Body of pancreas (tissue), 4 donors: ENCODE measurements at regions not wholly inside any gene's neighbourhood (a gene's known extent, or its start where the extent isn't known, plus 50 kb on each side); places are given as distances from the start of the nearest gene placed in this dataset.

Source experiments
- ATAC-seq: fragments of 150-250 bp; one replicate; pipeline ENCODE4 v1.9.1; 2016
- DNase-seq, 4 donors: peaks; one replicate each; pipeline ENCODE4 v3.0.0-alpha.2; 2019
- H3K27ac ChIP-seq, 4 donors: fragments of 200-600 bp; sonication (generic); 1 replicate in 3 of 4; 2 replicates in 1 of 4; pipeline versions ENCODE4 v1.5.1 to v1.6.1; 2016 to 2019; ENCODE audit warnings: mild to moderate bottlenecking in 1 of 4, mixed read lengths in 1 of 4, moderate library complexity in 1 of 4
- H3K27me3 ChIP-seq, 2 donors: fragments of 200-600 bp; sonication (generic); one replicate each; pipeline ENCODE4 v1.6.0; 2016; ENCODE audit warnings: mild to moderate bottlenecking in 1 of 2
- H3K36me3 ChIP-seq, 2 donors: fragments of 200-600 bp; sonication (generic); replicated peaks in 1 of 2; 2 replicates each; pipeline ENCODE4 v1.5.1; 2016; ENCODE audit warnings: low read depth in 2 of 2; ENCODE audit not compliant: insufficient read depth in 1 of 2
- H3K4me1 ChIP-seq: fragments of 200-600 bp; sonication (generic); one replicate; pipeline ENCODE4 v1.6.0; 2016
- H3K4me3 ChIP-seq, 2 donors: fragments of 200-600 bp; sonication (generic); 1 replicate in 1 of 2; 2 replicates in 1 of 2; pipeline ENCODE4 v1.5.1; 2016 to 2019
- H3K9me3 ChIP-seq, 3 donors: fragments of 200-600 bp; sonication (generic); 1 replicate in 2 of 3; 2 replicates in 1 of 3; pipeline ENCODE4 v1.5.1; 2016
- POLR2A ChIP-seq, 3 donors: fragments of 450-650 bp; IDR thresholded peaks; one replicate each; pipeline ENCODE4 v1.6.1; 2016; ENCODE audit warnings: antibody characterized with exemption in 3 of 3, mild to moderate bottlenecking in 2 of 3
- WGBS, 2 donors: methylation state at CpG; one replicate each; pipeline ENCODE4 v1.1.5; 2017; 5-methylcytosine and 5-hydroxymethylcytosine counted together
- intact Hi-C: fragments of 100-400 bp; cut with DNase I; formaldehyde crosslinking; loops from one replicate; pipeline ENCODE4 v1.15.1; 2023
- TF ChIP-seq, protein P1 (sequence below), 7 experiments: fragments of 450-650 bp in 4 of 7; fragments of 200-600 bp in 3 of 7; sonication (generic) in 3 of 7; IDR thresholded peaks; one replicate each; pipeline ENCODE4 v1.5.1; 2016 to 2019; ENCODE audit warnings: antibody characterized with exemption in 7 of 7

DNA sequence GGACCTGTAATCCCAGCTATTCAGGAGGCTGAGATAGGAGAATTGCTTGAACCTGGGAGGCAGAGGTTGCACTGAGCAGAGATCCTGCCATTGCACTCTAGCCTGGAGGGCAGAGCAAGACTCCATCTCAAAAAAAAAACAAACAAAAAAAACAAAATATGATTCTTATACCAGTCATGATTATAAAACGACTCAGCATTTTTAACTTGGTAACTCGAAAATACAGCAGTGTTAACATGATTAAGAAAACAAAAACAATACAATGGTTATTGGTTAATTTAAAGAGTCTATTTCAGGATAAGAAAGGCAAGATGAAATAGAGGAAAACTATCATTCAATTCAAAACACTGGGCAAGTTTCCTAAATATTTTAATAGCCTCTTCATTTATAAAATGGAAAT lies 865.3 kb downstream of the PCDH7 start:
- intact Hi-C loops = no loop called here
- ATAC-seq (no peak), DNase-seq (no peak)
- Histone ChIP-seq H3K4me3 (no peak overlapping the region), H3K27ac (no peak overlapping the region), H3K4me1 (no peaks in the 10 kb centered on the region), H3K36me3 (no peaks in the 10 kb centered on the region), H3K9me3 (no peaks in the 10 kb centered on the region), H3K27me3 (no peaks in the 10 kb centered on the region)
- WGBS, 2 donors = 35 to 39% methylated on average over 2 of the region's 2 CpGs
- no peak for TF ChIP-seq POLR2A (IDR thresholded peaks at IDR 0.05)
- TF ChIP-seq, protein P1, sequence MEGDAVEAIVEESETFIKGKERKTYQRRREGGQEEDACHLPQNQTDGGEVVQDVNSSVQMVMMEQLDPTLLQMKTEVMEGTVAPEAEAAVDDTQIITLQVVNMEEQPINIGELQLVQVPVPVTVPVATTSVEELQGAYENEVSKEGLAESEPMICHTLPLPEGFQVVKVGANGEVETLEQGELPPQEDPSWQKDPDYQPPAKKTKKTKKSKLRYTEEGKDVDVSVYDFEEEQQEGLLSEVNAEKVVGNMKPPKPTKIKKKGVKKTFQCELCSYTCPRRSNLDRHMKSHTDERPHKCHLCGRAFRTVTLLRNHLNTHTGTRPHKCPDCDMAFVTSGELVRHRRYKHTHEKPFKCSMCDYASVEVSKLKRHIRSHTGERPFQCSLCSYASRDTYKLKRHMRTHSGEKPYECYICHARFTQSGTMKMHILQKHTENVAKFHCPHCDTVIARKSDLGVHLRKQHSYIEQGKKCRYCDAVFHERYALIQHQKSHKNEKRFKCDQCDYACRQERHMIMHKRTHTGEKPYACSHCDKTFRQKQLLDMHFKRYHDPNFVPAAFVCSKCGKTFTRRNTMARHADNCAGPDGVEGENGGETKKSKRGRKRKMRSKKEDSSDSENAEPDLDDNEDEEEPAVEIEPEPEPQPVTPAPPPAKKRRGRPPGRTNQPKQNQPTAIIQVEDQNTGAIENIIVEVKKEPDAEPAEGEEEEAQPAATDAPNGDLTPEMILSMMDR (IDR thresholded peaks at IDR 0.05) = no peak

DNA sequence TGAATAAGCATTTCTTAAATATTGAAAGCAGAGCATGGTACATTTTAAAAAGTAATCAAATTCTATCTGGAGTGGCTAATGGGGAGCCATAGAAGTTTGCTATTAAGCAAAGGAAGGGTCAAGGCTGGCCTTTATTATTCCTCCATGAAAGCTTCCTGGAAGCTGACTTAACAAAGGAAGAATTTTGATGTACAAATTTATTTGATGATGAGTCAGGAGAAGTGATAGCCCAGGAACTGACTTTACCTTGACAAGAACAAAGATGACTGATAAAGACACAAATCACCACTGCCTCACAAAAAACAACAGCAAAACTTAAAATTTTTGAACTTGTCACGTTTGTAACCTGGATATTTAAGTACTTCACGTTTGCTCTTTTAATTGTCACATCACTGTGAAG lies 872.1 kb downstream of the PCDH7 start:
- DNase-seq (no peak), ATAC-seq (no peak)
- Histone ChIP-seq H3K4me3 (no peak overlapping the region), H3K27ac (no peak overlapping the region), H3K4me1 (no peaks in the 10 kb centered on the region), H3K36me3 (no peaks in the 10 kb centered on the region), H3K9me3 (no peaks in the 10 kb centered on the region), H3K27me3 (no peaks in the 10 kb centered on the region)
- TF ChIP-seq POLR2A (IDR thresholded peaks at IDR 0.05) = no peak
- TF ChIP-seq, protein P1 (IDR thresholded peaks at IDR 0.05) = no peak
- WGBS, 2 donors = 38 to 49% methylated on average over 2 of the region's 2 CpGs
- intact Hi-C loops = no loop called here

DNA sequence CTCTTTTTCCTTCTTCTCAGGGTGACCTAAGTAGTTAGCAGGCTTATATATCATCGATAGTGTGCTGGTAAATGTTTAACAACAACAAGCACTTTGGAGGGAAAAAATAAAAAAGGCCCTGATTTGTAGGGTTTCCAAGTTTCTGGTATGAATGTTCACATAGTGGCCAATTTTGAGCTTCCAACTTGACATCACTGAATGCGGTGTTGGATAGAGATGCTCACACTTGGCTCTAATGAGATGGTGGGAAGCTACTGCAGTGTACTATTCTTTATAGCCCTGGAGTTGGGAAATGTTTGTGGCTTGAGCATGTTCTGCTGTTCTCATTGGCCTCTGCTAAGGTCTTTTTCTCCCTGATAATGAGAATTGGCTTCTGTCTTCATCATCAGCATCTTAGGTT lies 875.3 kb downstream of the PCDH7 start:
- ATAC-seq = no peak

DNA sequence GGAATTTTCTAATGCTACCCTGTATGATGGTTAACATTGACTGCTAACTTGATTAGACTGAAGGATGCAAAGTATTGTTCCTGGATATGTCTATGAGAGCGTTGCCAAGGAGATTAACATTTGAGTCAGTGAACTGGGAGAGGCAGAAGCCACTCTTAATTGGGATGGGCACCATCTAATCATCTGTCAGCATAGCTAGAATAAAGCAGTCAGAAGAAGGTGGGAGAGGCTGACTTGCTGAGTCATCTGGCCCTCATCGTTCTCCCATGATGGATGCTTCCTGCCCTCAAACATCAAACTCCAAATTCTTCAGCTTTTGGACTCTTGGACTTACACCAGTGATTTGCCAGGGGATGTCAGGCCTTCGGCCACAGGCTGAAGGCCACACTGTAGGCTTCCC lies 878.5 kb downstream of the PCDH7 start:
- WGBS, 2 donors = 69 to 78% methylated on average over 3 of the region's 3 CpGs
- intact Hi-C loops = no loop called here
- Histone ChIP-seq H3K4me1 (no peaks in the 10 kb centered on the region), H3K4me3 (no peak overlapping the region), H3K9me3 (no peaks in the 10 kb centered on the region), H3K36me3 (no peaks in the 10 kb centered on the region), H3K27me3 (no peaks in the 10 kb centered on the region), H3K27ac (no peak overlapping the region)
- no peak for TF ChIP-seq POLR2A (IDR thresholded peaks at IDR 0.05)
- TF ChIP-seq, protein P1 (IDR thresholded peaks at IDR 0.05) = no peak
- ATAC-seq (no peak), DNase-seq (no peak)

More for the DNA sequence above, 875.3 kb downstream of the PCDH7 start:
- H3K4me1 ChIP-seq = no peaks in the 10 kb centered on the region
- no peaks in the 10 kb centered on the region for H3K27me3 ChIP-seq
- H3K36me3 ChIP-seq = no peaks in the 10 kb centered on the region
- WGBS, 2 donors = 48 to 57% methylated on average over 2 of the region's 2 CpGs
- no peak for DNase-seq
- no peak overlapping the region for H3K4me3 ChIP-seq
- H3K27ac ChIP-seq = no peak overlapping the region
- TF ChIP-seq POLR2A (IDR thresholded peaks at IDR 0.05) = no peak
- TF ChIP-seq, protein P1 (IDR thresholded peaks at IDR 0.05) = no peak
- intact Hi-C loops = no loop called here
- H3K9me3 ChIP-seq = no peaks in the 10 kb centered on the region

DNA sequence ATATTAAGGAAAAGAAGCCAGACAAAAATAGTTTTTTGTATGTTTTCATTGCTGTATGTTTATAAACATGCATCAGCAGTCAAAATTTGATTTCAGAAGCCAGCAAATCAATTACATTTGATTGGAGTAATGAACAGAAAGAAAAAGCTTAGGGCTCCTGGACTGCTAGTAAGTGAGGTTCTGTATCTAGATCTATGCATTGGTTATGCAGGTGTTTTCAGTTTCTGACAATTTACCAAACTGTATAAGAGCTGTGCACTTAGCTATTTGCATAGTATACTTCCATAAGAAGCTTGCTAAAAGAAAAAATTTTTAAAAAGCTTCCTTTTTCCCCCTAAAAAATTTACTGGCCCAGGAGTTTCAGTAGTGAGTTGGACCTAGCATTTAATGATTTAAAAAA lies 881.6 kb downstream of the PCDH7 start:
- DNase-seq (no peak), ATAC-seq (no peak)
- intact Hi-C loops = no loop called here
- no peak overlapping the region for H3K27ac ChIP-seq
- no peaks in the 10 kb centered on the region for H3K27me3 ChIP-seq
- H3K36me3 ChIP-seq = no peaks in the 10 kb centered on the region
- no peaks in the 10 kb centered on the region for H3K9me3 ChIP-seq
- H3K4me1 ChIP-seq = no peaks in the 10 kb centered on the region
- no peak overlapping the region for H3K4me3 ChIP-seq
- TF ChIP-seq POLR2A (IDR thresholded peaks at IDR 0.05) = no peak
- TF ChIP-seq, protein P1 (IDR thresholded peaks at IDR 0.05) = no peak
